WERI-Rb-1 (cell line): ENCODE measurements at regions not wholly inside any gene's neighbourhood (a gene's known extent, or its start where the extent isn't known, plus 50 kb on each side); places are given as distances from the start of the nearest gene placed in this dataset.

Experiments
- DNase-seq: peaks from one replicate; pipeline ENCODE4 v3.0.0-alpha.2; 2020
- H3K27ac ChIP-seq: fragments of 250-450 bp; sonication (Bioruptor Pico); 2 replicates; pipeline ENCODE4 v1.5.1; 2020; ENCODE audit warnings: mild to moderate bottlenecking, moderate library complexity
- H3K27me3 ChIP-seq: fragments of 250-450 bp; sonication (Bioruptor Pico); 2 replicates; pipeline ENCODE4 v1.5.1; 2021; ENCODE audit warnings: mild to moderate bottlenecking, low read depth, moderate library complexity; ENCODE audit not compliant: insufficient read depth, severe bottlenecking
- H3K36me3 ChIP-seq: fragments of 250-450 bp; sonication (Bioruptor Pico); 2 replicates; pipeline ENCODE4 v1.5.1; 2020; ENCODE audit warnings: mild to moderate bottlenecking, moderate library complexity
- H3K4me3 ChIP-seq: 2 replicates; pipeline ENCODE4 v1.5.1; 2011; ENCODE audit warnings: low read depth, mild to moderate bottlenecking, control low read depth, low read length
- H3K9me3 ChIP-seq: fragments of 250-450 bp; sonication (Bioruptor Pico); 2 replicates; pipeline ENCODE4 v1.5.1; 2021; ENCODE audit warnings: mild to moderate bottlenecking, moderate library complexity; ENCODE audit not compliant: severe bottlenecking
- TF ChIP-seq, protein P1 (sequence below): IDR thresholded peaks from 2 replicates; pipeline ENCODE4 v1.5.1; 2011; ENCODE audit warnings: low read depth, mild to moderate bottlenecking, control low read depth, inconsistent platforms, low read length

- DNase-seq = no peak
- TF ChIP-seq, protein P1, sequence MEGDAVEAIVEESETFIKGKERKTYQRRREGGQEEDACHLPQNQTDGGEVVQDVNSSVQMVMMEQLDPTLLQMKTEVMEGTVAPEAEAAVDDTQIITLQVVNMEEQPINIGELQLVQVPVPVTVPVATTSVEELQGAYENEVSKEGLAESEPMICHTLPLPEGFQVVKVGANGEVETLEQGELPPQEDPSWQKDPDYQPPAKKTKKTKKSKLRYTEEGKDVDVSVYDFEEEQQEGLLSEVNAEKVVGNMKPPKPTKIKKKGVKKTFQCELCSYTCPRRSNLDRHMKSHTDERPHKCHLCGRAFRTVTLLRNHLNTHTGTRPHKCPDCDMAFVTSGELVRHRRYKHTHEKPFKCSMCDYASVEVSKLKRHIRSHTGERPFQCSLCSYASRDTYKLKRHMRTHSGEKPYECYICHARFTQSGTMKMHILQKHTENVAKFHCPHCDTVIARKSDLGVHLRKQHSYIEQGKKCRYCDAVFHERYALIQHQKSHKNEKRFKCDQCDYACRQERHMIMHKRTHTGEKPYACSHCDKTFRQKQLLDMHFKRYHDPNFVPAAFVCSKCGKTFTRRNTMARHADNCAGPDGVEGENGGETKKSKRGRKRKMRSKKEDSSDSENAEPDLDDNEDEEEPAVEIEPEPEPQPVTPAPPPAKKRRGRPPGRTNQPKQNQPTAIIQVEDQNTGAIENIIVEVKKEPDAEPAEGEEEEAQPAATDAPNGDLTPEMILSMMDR = no peak
- no peaks in the 10 kb centered on the region for H3K36me3 ChIP-seq
- H3K27me3 ChIP-seq = peaks cover 53% of the 10 kb centered on the region
- no peak overlapping the region for H3K4me3 ChIP-seq
- H3K9me3 ChIP-seq = no peaks in the 10 kb centered on the region
- H3K27ac ChIP-seq = no peak overlapping the region
These were observed 139.2 kb upstream of the ATP10B start for GRCh38 chr5:160991205-160991604.

GRCh38 chr5:160979385-160979784 lies 127.4 kb upstream of the ATP10B start:
- TF ChIP-seq, protein P1 = no peak
- Histone ChIP-seq H3K36me3 (no peaks in the 10 kb centered on the region), H3K4me3 (no peak overlapping the region), H3K9me3 (no peaks in the 10 kb centered on the region), H3K27ac (no peak overlapping the region), H3K27me3 (peaks cover 52% of the 10 kb centered on the region)
- DNase-seq = no peak

DNA sequence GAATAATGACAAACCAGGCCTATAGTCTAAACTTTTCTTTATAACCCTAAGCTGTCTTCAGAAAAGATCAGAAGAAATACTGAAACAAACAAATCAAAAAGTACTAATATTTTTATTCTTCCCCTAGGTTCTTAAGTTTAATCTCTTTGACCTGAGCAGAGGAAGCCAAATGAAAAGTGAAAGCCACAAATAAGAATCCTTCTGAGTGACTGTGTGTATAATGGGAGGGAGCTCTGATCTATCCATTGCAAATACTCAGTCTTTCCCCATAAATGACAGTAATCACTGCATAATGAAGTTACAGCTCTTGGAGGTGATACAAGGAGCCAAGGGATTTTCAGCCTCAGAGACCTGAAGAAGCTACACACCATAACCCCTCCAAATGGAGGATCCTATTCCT lies 126.9 kb upstream of the ATP10B start:
- DNase-seq = no peak
- TF ChIP-seq, protein P1 = no peak
- no peaks in the 10 kb centered on the region for H3K36me3 ChIP-seq
- no peak overlapping the region for H3K4me3 ChIP-seq
- no peak overlapping the region for H3K27ac ChIP-seq
- peaks cover 51% of the 10 kb centered on the region for H3K27me3 ChIP-seq
- no peaks in the 10 kb centered on the region for H3K9me3 ChIP-seq

DNA sequence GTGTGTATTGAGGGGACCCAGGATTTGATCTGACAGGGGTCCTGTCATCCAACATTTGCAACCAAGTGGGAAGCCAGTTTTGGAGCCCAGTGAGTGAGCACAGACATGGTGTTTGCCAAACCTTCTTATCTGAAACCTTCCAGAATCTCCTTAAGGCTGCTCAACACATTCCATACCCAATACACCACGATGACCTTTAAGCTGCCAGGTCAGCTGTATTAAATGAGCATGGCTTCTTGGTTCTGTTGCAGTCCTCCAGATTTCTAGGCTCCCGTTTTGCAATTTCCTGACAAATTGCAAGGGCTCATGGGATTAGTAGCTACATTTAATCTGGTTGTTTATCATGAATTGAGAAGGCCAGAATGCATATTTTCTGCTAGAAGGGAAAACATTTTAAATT lies 124.2 kb upstream of the ATP10B start:
- no peak for DNase-seq
- Histone ChIP-seq H3K27ac (no peak overlapping the region), H3K9me3 (no peaks in the 10 kb centered on the region), H3K4me3 (no peak overlapping the region), H3K36me3 (no peaks in the 10 kb centered on the region), H3K27me3 (peaks cover 30% of the 10 kb centered on the region)
- TF ChIP-seq, protein P1 = no peak

GRCh38 chr5:160970605-160971191 lies 118.7 kb upstream of the ATP10B start:
- Histone ChIP-seq H3K27ac (no peak overlapping the region), H3K4me3 (no peak overlapping the region), H3K27me3 (peaks cover 15% of the 10 kb centered on the region), H3K9me3 (no peaks in the 10 kb centered on the region), H3K36me3 (no peaks in the 10 kb centered on the region)
- TF ChIP-seq, protein P1 = peak; percentile 18; the same call in 1 of the 2 replicates
- DNase-seq = no peak

GRCh38 chr5:160969645-160970044 lies 117.6 kb upstream of the ATP10B start:
- TF ChIP-seq, protein P1 = no peak
- peaks cover 18% of the 10 kb centered on the region for H3K27me3 ChIP-seq
- H3K27ac ChIP-seq = no peak overlapping the region
- H3K4me3 ChIP-seq = no peak overlapping the region
- DNase-seq = no peak
- no peaks in the 10 kb centered on the region for H3K36me3 ChIP-seq
- no peaks in the 10 kb centered on the region for H3K9me3 ChIP-seq
